H1 (cell line): ENCODE measurements at regions not wholly inside any gene's neighbourhood (a gene's known extent, or its start where the extent isn't known, plus 50 kb on each side); places are given as distances from the start of the nearest gene placed in this dataset.

ENCODE experiments used
- BRCA1 ChIP-seq: IDR thresholded peaks from 2 replicates; pipeline ENCODE4 v1.6.1; 2012; ENCODE audit warnings: low read depth, low read length, improper control_type of control experiment
- CREB1 ChIP-seq: IDR thresholded peaks from 2 replicates; pipeline ENCODE4 v1.6.1; 2012; ENCODE audit warnings: inconsistent platforms
- NANOG ChIP-seq: IDR thresholded peaks from 2 replicates; pipeline ENCODE4 v1.6.1; 2011; ENCODE audit warnings: low read length, low read depth, mild to moderate bottlenecking, inconsistent platforms; ENCODE audit not compliant: insufficient read depth, poor library complexity, severe bottlenecking
- PHF8 ChIP-seq: fragments of 200-600 bp; sonication (generic); conservative IDR thresholded peaks from 2 replicates; pipeline ENCODE4 v1.7.1; 2012; ENCODE audit warnings: low read depth, mild to moderate bottlenecking, inconsistent platforms, low read length, moderate library complexity
- SP4 ChIP-seq: IDR thresholded peaks from 2 replicates; pipeline ENCODE4 v1.6.1; 2012; ENCODE audit warnings: low read length, inconsistent platforms

GRCh38 chr13:34344816-34345215 lies 526.9 kb downstream of the RFC3 start (continued):
- TF ChIP-seq NANOG (no peak), PHF8 (no peak), CREB1 (no peak), SP4 (no peak), BRCA1 (no peak)
- TF ChIP-seq, all 59 proteins: peak for 0
